GM12864 (cell line): ENCODE measurements at regions not wholly inside any gene's neighbourhood (a gene's known extent, or its start where the extent isn't known, plus 50 kb on each side); places are given as distances from the start of the nearest gene placed in this dataset.
"Not testable (repeated sequence)": the region's sequence is repeated elsewhere in the genome, so short reads cannot be mapped to it uniquely, and the experiment has no call there.

Source experiments
- DNase-seq: peaks from one replicate; pipeline ENCODE4 v3.0.0-alpha.2; 2011; ENCODE audit warnings: low read depth
- H3K4me3 ChIP-seq: 2 replicates; pipeline ENCODE4 v1.5.1; 2011; ENCODE audit warnings: mild to moderate bottlenecking, low read depth, low read length, control low read depth
- CTCF ChIP-seq: IDR thresholded peaks from 2 replicates; pipeline ENCODE4 v1.5.1; 2011; ENCODE audit warnings: low read depth, mild to moderate bottlenecking, moderate library complexity, low read length, control low read depth, inconsistent platforms; ENCODE audit errors: missing control alignments

- DNase-seq: no peak
- H3K4me3 ChIP-seq: no peak overlapping the region
- no peak for TF ChIP-seq CTCF
Observed at GRCh38 chr10:127657056-127657455, 79.9 kb upstream of the FOXI2 start.

- DNase-seq, H3K4me3 ChIP-seq: not testable (repeated sequence)
Observed at GRCh38 chr10:127676430-127676829, 60.6 kb upstream of the FOXI2 start.

GRCh38 chr10:127678091-127678490, 58.9 kb upstream of the FOXI2 start:
- no peak overlapping the region for H3K4me3 ChIP-seq
- no peak for DNase-seq
- TF ChIP-seq CTCF: no peak

GRCh38 chr10:127679642-127680255, 57.2 kb upstream of the FOXI2 start:
- no peak for DNase-seq
- H3K4me3 ChIP-seq: no peak overlapping the region
- TF ChIP-seq CTCF: peak; percentile 32
